K562 (cell line): ENCODE measurements at regions not wholly inside any gene's neighbourhood (a gene's known extent, or its start where the extent isn't known, plus 50 kb on each side); places are given as distances from the start of the nearest gene placed in this dataset.
A peak's percentile ranks its signal among the peaks of the same experiment; 100 is the strongest.

ENCODE experiments used
- CBFA2T3 ChIP-seq: fragments of 450-650 bp; IDR thresholded peaks from 2 replicates; pipeline ENCODE4 v1.6.1; 2017
- DDX20 ChIP-seq: fragments of 450-650 bp; IDR thresholded peaks from 2 replicates; pipeline ENCODE4 v1.6.1; 2016; ENCODE audit warnings: missing genetic modification characterization, low read depth, mild to moderate bottlenecking, missing compliant biosample characterization, moderate library complexity
- ETV5 ChIP-seq: sonication (generic); formaldehyde crosslinking; IDR thresholded peaks from 2 replicates; pipeline ENCODE4 v1.4.0; 2020; ENCODE audit warnings: low read depth, mild to moderate bottlenecking, missing genetic modification reagents
- FOS ChIP-seq: IDR thresholded peaks from 3 replicates; pipeline ENCODE4 v1.6.1; 2011; ENCODE audit not compliant: insufficient read length; ENCODE audit errors: extremely low read depth
- FOXJ2 ChIP-seq: fragments of 200-800 bp; sonication (Bioruptor generic); IDR thresholded peaks from 2 replicates; pipeline ENCODE4 v1.6.1; 2016; ENCODE audit warnings: missing genetic modification characterization, missing compliant biosample characterization
- FOXJ3 ChIP-seq: sonication (generic); formaldehyde crosslinking; IDR thresholded peaks from 2 replicates; pipeline ENCODE4 v1.4.0; 2020; ENCODE audit warnings: mild to moderate bottlenecking, missing genetic modification reagents
- GTF2F1 ChIP-seq: IDR thresholded peaks from 2 replicates; pipeline ENCODE4 v1.6.1; 2011; ENCODE audit warnings: low read depth, low read length, improper control_type of control experiment
- KAT2B ChIP-seq: IDR thresholded peaks from one replicate; pipeline ENCODE4 v1.6.1; 2012; ENCODE audit warnings: low read depth, mild to moderate bottlenecking, control low read depth, inconsistent platforms, low read length, moderate library complexity
- MECOM ChIP-seq: fragments of 250-450 bp; sonication (Bioruptor Pico); IDR thresholded peaks from 2 replicates; pipeline ENCODE4 v1.8.0; 2022; ENCODE audit warnings: inconsistent platforms
- MTA3 ChIP-seq: fragments of 450-650 bp; formaldehyde crosslinking; IDR thresholded peaks from 2 replicates; pipeline ENCODE4 v1.6.1; 2017; ENCODE audit warnings: mild to moderate bottlenecking, borderline replicate concordance
- MYBL2 ChIP-seq, 2 experiments: fragments of 450-650 bp in 1 of 2; sonication (generic) in 1 of 2; formaldehyde crosslinking in 1 of 2; IDR thresholded peaks; 2 replicates each; pipeline versions ENCODE4 v1.6.1 to v1.8.1; 2017 to 2022; ENCODE audit warnings: borderline replicate concordance in 1 of 2, inconsistent platforms in 1 of 2, low read depth in 1 of 2, mild to moderate bottlenecking in 1 of 2, missing genetic modification reagents in 1 of 2, moderate library complexity in 1 of 2
- PML ChIP-seq: IDR thresholded peaks from 2 replicates; pipeline ENCODE4 v1.6.1; 2012; ENCODE audit warnings: low read length, inconsistent platforms
- POLR2B ChIP-seq: fragments of 450-650 bp; IDR thresholded peaks from 2 replicates; pipeline ENCODE4 v1.6.1; 2018; ENCODE audit warnings: low read depth; ENCODE audit not compliant: partially characterized antibody
- PTTG1 ChIP-seq: fragments of 450-650 bp; IDR thresholded peaks from 2 replicates; pipeline ENCODE4 v1.6.1; 2016; ENCODE audit warnings: low read depth, mild to moderate bottlenecking, missing genetic modification characterization, missing compliant biosample characterization
- SPI1 ChIP-seq: IDR thresholded peaks from 2 replicates; pipeline ENCODE4 v1.6.1; 2011; ENCODE audit warnings: low read depth, low read length, control low read depth, borderline replicate concordance
- ZKSCAN1 ChIP-seq: fragments of 150-350 bp; IDR thresholded peaks from 2 replicates; pipeline ENCODE4 v1.6.1; 2016; ENCODE audit warnings: low read depth, low read length
- ZNF253 ChIP-seq: fragments of 250-450 bp; sonication (Bioruptor Pico); conservative IDR thresholded peaks from 2 replicates; pipeline ENCODE4 v1.6.1; 2021; ENCODE audit warnings: mild to moderate bottlenecking
- ZNF398 ChIP-seq: fragments of 250-450 bp; sonication (Bioruptor Pico); IDR thresholded peaks from 2 replicates; pipeline ENCODE4 v1.8.0; 2021; ENCODE audit warnings: moderate library complexity, mild to moderate bottlenecking, inconsistent platforms
- ZNF655 ChIP-seq: fragments of 250-450 bp; sonication (Bioruptor Pico); IDR thresholded peaks from 2 replicates; pipeline ENCODE4 v1.5.0; 2021
- TF ChIP-seq, protein P1 (sequence below): fragments of 200-800 bp; sonication (Bioruptor generic); IDR thresholded peaks from 2 replicates; pipeline ENCODE4 v1.6.1; 2017; ENCODE audit warnings: missing genetic modification characterization, missing compliant biosample characterization
- TF ChIP-seq, protein P2 (sequence below), 2 experiments: IDR thresholded peaks; 2 replicates each; pipeline ENCODE4 v1.6.1; 2012; ENCODE audit warnings: improper control_type of control experiment in 2 of 2, low read depth in 2 of 2, low read length in 2 of 2, borderline replicate concordance in 1 of 2

- TF ChIP-seq, protein P1, sequence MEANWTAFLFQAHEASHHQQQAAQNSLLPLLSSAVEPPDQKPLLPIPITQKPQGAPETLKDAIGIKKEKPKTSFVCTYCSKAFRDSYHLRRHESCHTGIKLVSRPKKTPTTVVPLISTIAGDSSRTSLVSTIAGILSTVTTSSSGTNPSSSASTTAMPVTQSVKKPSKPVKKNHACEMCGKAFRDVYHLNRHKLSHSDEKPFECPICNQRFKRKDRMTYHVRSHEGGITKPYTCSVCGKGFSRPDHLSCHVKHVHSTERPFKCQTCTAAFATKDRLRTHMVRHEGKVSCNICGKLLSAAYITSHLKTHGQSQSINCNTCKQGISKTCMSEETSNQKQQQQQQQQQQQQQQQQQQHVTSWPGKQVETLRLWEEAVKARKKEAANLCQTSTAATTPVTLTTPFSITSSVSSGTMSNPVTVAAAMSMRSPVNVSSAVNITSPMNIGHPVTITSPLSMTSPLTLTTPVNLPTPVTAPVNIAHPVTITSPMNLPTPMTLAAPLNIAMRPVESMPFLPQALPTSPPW = peak; percentile 23; the same call in 1 of the 2 replicates
- TF ChIP-seq, protein P2, sequence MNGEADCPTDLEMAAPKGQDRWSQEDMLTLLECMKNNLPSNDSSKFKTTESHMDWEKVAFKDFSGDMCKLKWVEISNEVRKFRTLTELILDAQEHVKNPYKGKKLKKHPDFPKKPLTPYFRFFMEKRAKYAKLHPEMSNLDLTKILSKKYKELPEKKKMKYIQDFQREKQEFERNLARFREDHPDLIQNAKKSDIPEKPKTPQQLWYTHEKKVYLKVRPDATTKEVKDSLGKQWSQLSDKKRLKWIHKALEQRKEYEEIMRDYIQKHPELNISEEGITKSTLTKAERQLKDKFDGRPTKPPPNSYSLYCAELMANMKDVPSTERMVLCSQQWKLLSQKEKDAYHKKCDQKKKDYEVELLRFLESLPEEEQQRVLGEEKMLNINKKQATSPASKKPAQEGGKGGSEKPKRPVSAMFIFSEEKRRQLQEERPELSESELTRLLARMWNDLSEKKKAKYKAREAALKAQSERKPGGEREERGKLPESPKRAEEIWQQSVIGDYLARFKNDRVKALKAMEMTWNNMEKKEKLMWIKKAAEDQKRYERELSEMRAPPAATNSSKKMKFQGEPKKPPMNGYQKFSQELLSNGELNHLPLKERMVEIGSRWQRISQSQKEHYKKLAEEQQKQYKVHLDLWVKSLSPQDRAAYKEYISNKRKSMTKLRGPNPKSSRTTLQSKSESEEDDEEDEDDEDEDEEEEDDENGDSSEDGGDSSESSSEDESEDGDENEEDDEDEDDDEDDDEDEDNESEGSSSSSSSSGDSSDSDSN (IDR thresholded peaks at IDR 0.05; ENCODE audit: borderline replicate concordance in 1 of 2, low read depth in 2 of 2, low read length in 2 of 2) = 0 out of 4 replicates have a peak, but pooled peaks of 1 of the 2 experiments have one; percentile 54
- TF ChIP-seq ZNF253 (CRISPR knock-in tag) = no peak
- no peak for TF ChIP-seq DDX20 (tag)
- no peak for TF ChIP-seq SPI1
- no peak for TF ChIP-seq MECOM
- TF ChIP-seq GTF2F1 = no peak
- TF ChIP-seq ZNF655 (CRISPR knock-in tag) = no peak
- TF ChIP-seq CBFA2T3 = peak; percentile 94
- no peak for TF ChIP-seq MYBL2 (IDR thresholded peaks at IDR 0.05; ENCODE audit: low read depth)
- TF ChIP-seq MYBL2 (CRISPR knock-in tag; IDR thresholded peaks at IDR 0.05; ENCODE audit: borderline replicate concordance) = no peak
- no peak for TF ChIP-seq PTTG1 (tag)
- no peak for TF ChIP-seq FOXJ2
- TF ChIP-seq ZNF398 (CRISPR knock-in tag) = no peak
- TF ChIP-seq PML = peak; percentile 62
- no peak for TF ChIP-seq FOS
- TF ChIP-seq MTA3 = 0 out of 2 replicates have a peak, but pooled peaks have one; percentile 41
- no peak for TF ChIP-seq FOXJ3
- peak; percentile 31; the same call in 1 of the 2 replicates for TF ChIP-seq ETV5 (CRISPR knock-in tag)
- TF ChIP-seq ZKSCAN1 = 0 out of 2 replicates have a peak, but pooled peaks have one; percentile 17
- no peak for TF ChIP-seq KAT2B
- no peak for TF ChIP-seq POLR2B
Measured at GRCh38 chrX:40266490-40267333, 169.0 kb upstream of the BCOR start (continued).
